ENCODE measurements at regions not wholly inside any gene's neighbourhood (a gene's known extent, or its start where the extent isn't known, plus 50 kb on each side); places are given as distances from the start of the nearest gene placed in this dataset.

- H3K4me1 ChIP-seq = no peaks in the 10 kb centered on the region
- no peak overlapping the region for H3K4me3 ChIP-seq
Observed at GRCh38 chr21:22649246-22649645, 1651.0 kb downstream of the NCAM2 start.

GRCh38 chr21:22650226-22650625 is 1652.0 kb downstream of the NCAM2 start:
- Histone ChIP-seq H3K27me3 (no peaks in the 10 kb centered on the region), H3K27ac (no peak overlapping the region), H3K36me3 (no peaks in the 10 kb centered on the region), H3K9me3 (no peaks in the 10 kb centered on the region), H3K4me3 (no peak overlapping the region), H3K4me1 (no peaks in the 10 kb centered on the region)
- intact Hi-C loops (cut with DNase I) = loop anchor here in 1 of 10 donors (10.0 kb wide), 1 partner anchor 55 kb away; no protein-coding TSS in a partner anchor
- ATAC-seq = no peak
- TF ChIP-seq CTCF (IDR thresholded peaks at IDR 0.05) (no peak), POLR2A (IDR thresholded peaks at IDR 0.05) (no peak)
- 64 to 79% (median 76%) methylated on average over 1 of the region's 1 CpG for WGBS, 4 donors
- no peak for DNase-seq

More at GRCh38 chr21:22649246-22649645, 1651.0 kb downstream of the NCAM2 start:
- Histone ChIP-seq H3K36me3 (no peaks in the 10 kb centered on the region), H3K27me3 (no peaks in the 10 kb centered on the region), H3K27ac (no peak overlapping the region), H3K9me3 (no peaks in the 10 kb centered on the region)
- no peak for DNase-seq
- ATAC-seq = no peak
- WGBS, 4 donors = 68 to 76% (median 70%) methylated on average over 3 of the region's 3 CpGs
- intact Hi-C loops (cut with DNase I) = no loop called here
- no peak for TF ChIP-seq CTCF (IDR thresholded peaks at IDR 0.05)

GRCh38 chr21:22657781-22658180 is 1659.6 kb downstream of the NCAM2 start:
- intact Hi-C loops (cut with DNase I) = loop anchor here in 1 of 10 donors (10.0 kb wide), 1 partner anchor 47 kb away; no protein-coding TSS in a partner anchor
- H3K4me3 ChIP-seq = no peak overlapping the region
- DNase-seq (no peak), ATAC-seq (no peak)
- no peaks in the 10 kb centered on the region for H3K9me3 ChIP-seq
- H3K27me3 ChIP-seq = no peaks in the 10 kb centered on the region
- no peaks in the 10 kb centered on the region for H3K4me1 ChIP-seq
- H3K36me3 ChIP-seq = no peaks in the 10 kb centered on the region
- no peak overlapping the region for H3K27ac ChIP-seq
- TF ChIP-seq CTCF (IDR thresholded peaks at IDR 0.05) (no peak), POLR2A (IDR thresholded peaks at IDR 0.05) (no peak)

- no peak for ATAC-seq
- Histone ChIP-seq H3K4me3 (no peak overlapping the region), H3K27me3 (no peaks in the 10 kb centered on the region), H3K27ac (no peak overlapping the region), H3K4me1 (no peaks in the 10 kb centered on the region), H3K9me3 (no peaks in the 10 kb centered on the region), H3K36me3 (no peaks in the 10 kb centered on the region)
- 76 to 85% (median 81%) methylated on average over 1 of the region's 1 CpG for WGBS, 4 donors
- TF ChIP-seq CTCF (IDR thresholded peaks at IDR 0.05) = no peak
- TF ChIP-seq POLR2A (IDR thresholded peaks at IDR 0.05) = no peak
- DNase-seq = no peak
- intact Hi-C loops (cut with DNase I) = no loop called here
Observed at GRCh38 chr21:22670148-22670547, 1671.9 kb downstream of the NCAM2 start.
